ENCODE measurements at regions not wholly inside any gene's neighbourhood (a gene's known extent, or its start where the extent isn't known, plus 50 kb on each side); places are given as distances from the start of the nearest gene placed in this dataset.

GRCh38 chr1:219681876-219682275 is 69.0 kb upstream of the ZC3H11B start:
- TF ChIP-seq EZH2 (optimal IDR thresholded peaks at IDR 0.05; ENCODE audit: low read depth, low read length), result no peak
- TF ChIP-seq, protein P1, sequence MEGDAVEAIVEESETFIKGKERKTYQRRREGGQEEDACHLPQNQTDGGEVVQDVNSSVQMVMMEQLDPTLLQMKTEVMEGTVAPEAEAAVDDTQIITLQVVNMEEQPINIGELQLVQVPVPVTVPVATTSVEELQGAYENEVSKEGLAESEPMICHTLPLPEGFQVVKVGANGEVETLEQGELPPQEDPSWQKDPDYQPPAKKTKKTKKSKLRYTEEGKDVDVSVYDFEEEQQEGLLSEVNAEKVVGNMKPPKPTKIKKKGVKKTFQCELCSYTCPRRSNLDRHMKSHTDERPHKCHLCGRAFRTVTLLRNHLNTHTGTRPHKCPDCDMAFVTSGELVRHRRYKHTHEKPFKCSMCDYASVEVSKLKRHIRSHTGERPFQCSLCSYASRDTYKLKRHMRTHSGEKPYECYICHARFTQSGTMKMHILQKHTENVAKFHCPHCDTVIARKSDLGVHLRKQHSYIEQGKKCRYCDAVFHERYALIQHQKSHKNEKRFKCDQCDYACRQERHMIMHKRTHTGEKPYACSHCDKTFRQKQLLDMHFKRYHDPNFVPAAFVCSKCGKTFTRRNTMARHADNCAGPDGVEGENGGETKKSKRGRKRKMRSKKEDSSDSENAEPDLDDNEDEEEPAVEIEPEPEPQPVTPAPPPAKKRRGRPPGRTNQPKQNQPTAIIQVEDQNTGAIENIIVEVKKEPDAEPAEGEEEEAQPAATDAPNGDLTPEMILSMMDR (IDR thresholded peaks at IDR 0.05; ENCODE audit: low read length), result no peak

All from MM.1S (cell line).